A549 (cell line): ENCODE measurements at regions not wholly inside any gene's neighbourhood (a gene's known extent, or its start where the extent isn't known, plus 50 kb on each side); places are given as distances from the start of the nearest gene placed in this dataset.

ENCODE experiments used
- ATAC-seq, 2 experiments: fragments of 200-7000 bp in 1 of 2; fragments of >200 bp in 1 of 2; cut with Nextera tagmentation in 1 of 2; cut with Tn5 transposase in 1 of 2; 3 replicates each; pipeline versions ENCODE4 v1.8.0 to v1.9.1; 2018 to 2020; ENCODE audit warnings: mild to moderate bottlenecking in 1 of 2, moderate library complexity in 1 of 2
- CTCF ChIA-PET: fragments of 300-600 bp; sonication (Branson Sonifier 250); formaldehyde crosslinking; extraction: SDS; loops from one replicate; lab custom pipeline; 2021; ENCODE audit warnings: antibody characterized with exemption, inconsistent platforms; lab: Yijun Ruan, JAX
- POLR2A ChIA-PET: fragments of 350-600 bp; formaldehyde crosslinking; extraction: SDS; loops from one replicate; lab custom pipeline; 2021; ENCODE audit warnings: antibody characterized with exemption, inconsistent platforms; lab: Yijun Ruan, JAX
- DNase-seq, 2 experiments: peaks; one replicate each; pipeline versions ENCODE4 v3.0.0 to v3.0.0-alpha.2; 2011 to 2016; ENCODE audit warnings: low read depth in 1 of 2, low spot score in 1 of 2
- FAIRE-seq: peaks from 2 replicates; lab custom pipeline; 2011; peaks lifted over from hg19 to GRCh38; lab: Jason Lieb, UNC
- H3K27ac ChIP-seq, 2 experiments: fragments of >200 bp; sonication (Bioruptor Twin); formaldehyde crosslinking; 3 replicates each; pipeline ENCODE4 v1.5.1; 2016 to 2017
- H3K4me1 ChIP-seq: fragments of >200 bp; sonication (Bioruptor Twin); formaldehyde crosslinking; 3 replicates; pipeline ENCODE4 v1.6.1; 2016
- H3K4me2 ChIP-seq: fragments of >200 bp; sonication (Bioruptor Twin); formaldehyde crosslinking; 3 replicates; pipeline ENCODE4 v1.6.1; 2016
- H3K4me3 ChIP-seq: fragments of >200 bp; sonication (Bioruptor Twin); formaldehyde crosslinking; 3 replicates; pipeline ENCODE4 v1.5.1; 2016
- H3K9me3 ChIP-seq: fragments of >200 bp; sonication (Bioruptor Twin); formaldehyde crosslinking; 3 replicates; pipeline ENCODE4 v1.6.1; 2016
- CHD2 ChIP-seq: fragments of 150-350 bp; IDR thresholded peaks from 2 replicates; pipeline ENCODE4 v1.6.1; 2014; ENCODE audit warnings: low read length; ENCODE audit not compliant: partially characterized antibody
- EHF ChIP-seq: fragments of 250-450 bp; sonication (Bioruptor Pico); IDR thresholded peaks from 2 replicates; pipeline ENCODE4 v1.5.0; 2020; ENCODE audit warnings: mild to moderate bottlenecking
- HDAC2 ChIP-seq: fragments of 200-600 bp; sonication (generic); IDR thresholded peaks from 2 replicates; pipeline ENCODE4 v1.6.1; 2016
- HOXB5 ChIP-seq: fragments of 250-450 bp; sonication (Bioruptor Pico); IDR thresholded peaks from 2 replicates; pipeline ENCODE4 v1.5.0; 2020; ENCODE audit warnings: mild to moderate bottlenecking, moderate library complexity
- JUNB ChIP-seq: fragments of >200 bp; sonication (Bioruptor Twin); formaldehyde crosslinking; IDR thresholded peaks from 2 replicates; pipeline ENCODE4 v1.6.1; 2016
- NPAS2 ChIP-seq: fragments of 250-450 bp; sonication (Bioruptor Pico); IDR thresholded peaks from 2 replicates; pipeline ENCODE4 v1.8.0; 2022; ENCODE audit warnings: mild to moderate bottlenecking, moderate library complexity, borderline replicate concordance
- NR3C1 ChIP-seq: fragments of >200 bp; sonication (Bioruptor Twin); formaldehyde crosslinking; IDR thresholded peaks from 3 replicates; pipeline ENCODE4 v1.6.1; 2017
- POLR2A ChIP-seq: IDR thresholded peaks from 2 replicates; pipeline ENCODE4 v1.6.1; 2012; ENCODE audit warnings: mild to moderate bottlenecking, low read length
- POLR2AphosphoS2 ChIP-seq: conservative IDR thresholded peaks from 2 replicates; pipeline ENCODE4 v1.6.1; 2012; ENCODE audit warnings: low read length, improper control_type of control experiment, inconsistent platforms
- RARB ChIP-seq: fragments of 250-450 bp; sonication (Bioruptor Pico); IDR thresholded peaks from 2 replicates; pipeline ENCODE4 v1.8.0; 2021; ENCODE audit warnings: mild to moderate bottlenecking, moderate library complexity
- RCOR1 ChIP-seq: fragments of 150-350 bp; IDR thresholded peaks from 2 replicates; pipeline ENCODE4 v1.6.1; 2014; ENCODE audit warnings: antibody characterized with exemption, low read length, low read depth
- RNF2 ChIP-seq: fragments of 200-600 bp; sonication (generic); IDR thresholded peaks from 2 replicates; pipeline ENCODE4 v1.6.1; 2016; ENCODE audit warnings: low read depth, mild to moderate bottlenecking, antibody characterized with exemption, moderate library complexity, borderline replicate concordance
- SREBF2 ChIP-seq: fragments of 450-650 bp; IDR thresholded peaks from 2 replicates; pipeline ENCODE4 v1.6.1; 2014; ENCODE audit warnings: mild to moderate bottlenecking, moderate library complexity
- TFCP2L1 ChIP-seq: fragments of 250-450 bp; sonication (Bioruptor Pico); IDR thresholded peaks from 2 replicates; pipeline ENCODE4 v1.5.0; 2021; ENCODE audit warnings: mild to moderate bottlenecking
- ZC3H11A ChIP-seq: fragments of 450-650 bp; IDR thresholded peaks from 2 replicates; pipeline ENCODE4 v1.6.1; 2014; ENCODE audit warnings: antibody characterized with exemption, mild to moderate bottlenecking
- WGBS: methylation state at CpG from one replicate; pipeline ENCODE4 v1.1.6; 2017; ENCODE audit errors: missing lambda C conversion rate; 5-methylcytosine and 5-hydroxymethylcytosine counted together
- TF ChIP-seq, protein P1 (sequence below): fragments of 250-450 bp; sonication (Bioruptor Pico); IDR thresholded peaks from 2 replicates; pipeline ENCODE4 v1.5.0; 2021; ENCODE audit warnings: mild to moderate bottlenecking, moderate library complexity, borderline replicate concordance
- TF ChIP-seq, protein P2 (sequence below): IDR thresholded peaks from 2 replicates; pipeline ENCODE4 v1.6.1; 2012
- TF ChIP-seq, protein P3 (sequence below): IDR thresholded peaks from 2 replicates; pipeline ENCODE4 v1.6.1; 2012
- TF ChIP-seq, protein P4 (sequence below): fragments of >200 bp; sonication (Bioruptor Twin); formaldehyde crosslinking; IDR thresholded peaks from 2 replicates; pipeline ENCODE4 v1.6.1; 2016
- TF ChIP-seq, protein P5 (sequence below): fragments of >200 bp; sonication (Bioruptor Twin); formaldehyde crosslinking; IDR thresholded peaks from 3 replicates; pipeline ENCODE4 v1.5.1; 2016
- TF ChIP-seq, protein P6 (sequence below): fragments of 250-450 bp; sonication (Bioruptor Pico); IDR thresholded peaks from 2 replicates; pipeline ENCODE4 v1.5.0; 2020; ENCODE audit warnings: low read depth, mild to moderate bottlenecking, moderate library complexity

DNA sequence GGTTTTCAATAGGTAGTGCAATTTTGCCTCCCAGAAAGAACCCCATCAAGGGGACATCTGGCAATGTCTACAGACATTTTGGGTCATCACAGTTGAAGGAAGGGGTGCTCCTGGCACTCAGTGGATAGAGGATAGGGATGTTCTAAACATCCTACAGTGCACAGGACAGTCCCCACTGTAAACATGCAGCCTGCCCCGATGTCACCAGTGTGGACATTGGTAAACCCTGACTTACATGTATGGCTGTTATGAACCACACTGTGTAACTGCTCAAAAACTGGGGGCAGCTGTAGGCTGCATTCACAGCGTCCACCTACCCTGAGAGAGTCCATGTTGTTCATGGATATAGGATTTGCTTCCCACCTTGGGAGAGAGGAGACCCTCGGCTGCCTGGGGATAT, 79.3 kb upstream of the FOXQ1 start:
- no peak overlapping the region for H3K4me2 ChIP-seq
- no peak overlapping the region for H3K27ac ChIP-seq
- FAIRE-seq (no peak), DNase-seq (no peak), ATAC-seq (no peak)
- CTCF ChIA-PET, result no interaction called here
- TF ChIP-seq EHF (no peak), SREBF2 (no peak), POLR2AphosphoS2 (no peak), RCOR1 (no peak), ZC3H11A (no peak)
- TF ChIP-seq, protein P1, sequence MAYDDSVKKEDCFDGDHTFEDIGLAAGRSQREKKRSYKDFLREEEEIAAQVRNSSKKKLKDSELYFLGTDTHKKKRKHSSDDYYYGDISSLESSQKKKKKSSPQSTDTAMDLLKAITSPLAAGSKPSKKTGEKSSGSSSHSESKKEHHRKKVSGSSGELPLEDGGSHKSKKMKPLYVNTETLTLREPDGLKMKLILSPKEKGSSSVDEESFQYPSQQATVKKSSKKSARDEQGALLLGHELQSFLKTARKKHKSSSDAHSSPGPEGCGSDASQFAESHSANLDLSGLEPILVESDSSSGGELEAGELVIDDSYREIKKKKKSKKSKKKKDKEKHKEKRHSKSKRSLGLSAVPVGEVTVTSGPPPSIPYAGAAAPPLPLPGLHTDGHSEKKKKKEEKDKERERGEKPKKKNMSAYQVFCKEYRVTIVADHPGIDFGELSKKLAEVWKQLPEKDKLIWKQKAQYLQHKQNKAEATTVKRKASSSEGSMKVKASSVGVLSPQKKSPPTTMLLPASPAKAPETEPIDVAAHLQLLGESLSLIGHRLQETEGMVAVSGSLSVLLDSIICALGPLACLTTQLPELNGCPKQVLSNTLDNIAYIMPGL (CRISPR knock-in tag), result no peak
- TF ChIP-seq, protein P2, sequence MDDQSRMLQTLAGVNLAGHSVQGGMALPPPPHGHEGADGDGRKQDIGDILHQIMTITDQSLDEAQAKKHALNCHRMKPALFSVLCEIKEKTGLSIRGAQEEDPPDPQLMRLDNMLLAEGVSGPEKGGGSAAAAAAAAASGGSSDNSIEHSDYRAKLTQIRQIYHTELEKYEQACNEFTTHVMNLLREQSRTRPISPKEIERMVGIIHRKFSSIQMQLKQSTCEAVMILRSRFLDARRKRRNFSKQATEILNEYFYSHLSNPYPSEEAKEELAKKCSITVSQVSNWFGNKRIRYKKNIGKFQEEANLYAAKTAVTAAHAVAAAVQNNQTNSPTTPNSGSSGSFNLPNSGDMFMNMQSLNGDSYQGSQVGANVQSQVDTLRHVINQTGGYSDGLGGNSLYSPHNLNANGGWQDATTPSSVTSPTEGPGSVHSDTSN, result no peak
- no peaks in the 10 kb centered on the region for H3K9me3 ChIP-seq
- H3K4me1 ChIP-seq, result no peaks in the 10 kb centered on the region
- POLR2A ChIA-PET, result no interaction called here
- 0% methylated on average over 2 of the region's 3 CpGs for WGBS
- no peak overlapping the region for H3K4me3 ChIP-seq

DNA sequence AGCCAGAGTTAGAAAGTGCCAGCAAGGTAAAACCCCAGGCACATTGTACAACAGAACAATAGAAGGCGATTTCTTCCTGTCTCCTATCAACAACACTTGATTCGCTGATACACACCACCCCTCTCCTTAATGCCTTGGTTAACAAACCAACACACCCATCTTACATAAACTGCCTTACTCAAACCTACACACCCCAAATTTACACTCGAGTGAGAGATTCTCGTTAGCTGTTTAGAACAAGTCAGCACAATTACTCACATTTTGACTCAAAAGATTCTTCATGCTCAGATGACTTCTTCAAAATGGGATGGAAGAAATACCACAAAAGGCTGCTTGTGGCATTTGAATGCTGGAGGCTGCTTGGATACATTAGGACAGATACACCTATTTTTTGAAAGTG, 80.0 kb upstream of the FOXQ1 start:
- CTCF ChIA-PET, result no interaction called here
- ATAC-seq (no peak), DNase-seq (no peak), FAIRE-seq (no peak)
- WGBS, result 47% methylated on average over 4 of the region's 4 CpGs
- H3K27ac ChIP-seq, result no peak overlapping the region
- POLR2A ChIA-PET, result no interaction called here
- no peak overlapping the region for H3K4me3 ChIP-seq
- TF ChIP-seq SREBF2 (no peak), JUNB (no peak), TFCP2L1 (no peak), HOXB5 (CRISPR knock-in tag) (no peak), EHF (no peak), NPAS2 (CRISPR knock-in tag) (no peak), RARB (no peak), CHD2 (no peak), RNF2 (no peak), NR3C1 (no peak), HDAC2 (no peak), POLR2A (no peak)
- TF ChIP-seq, protein P3, sequence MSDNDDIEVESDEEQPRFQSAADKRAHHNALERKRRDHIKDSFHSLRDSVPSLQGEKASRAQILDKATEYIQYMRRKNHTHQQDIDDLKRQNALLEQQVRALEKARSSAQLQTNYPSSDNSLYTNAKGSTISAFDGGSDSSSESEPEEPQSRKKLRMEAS, result no peak
- TF ChIP-seq, protein P4, sequence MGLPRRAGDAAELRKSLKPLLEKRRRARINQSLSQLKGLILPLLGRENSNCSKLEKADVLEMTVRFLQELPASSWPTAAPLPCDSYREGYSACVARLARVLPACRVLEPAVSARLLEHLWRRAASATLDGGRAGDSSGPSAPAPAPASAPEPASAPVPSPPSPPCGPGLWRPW, result no peak
- TF ChIP-seq, protein P5, sequence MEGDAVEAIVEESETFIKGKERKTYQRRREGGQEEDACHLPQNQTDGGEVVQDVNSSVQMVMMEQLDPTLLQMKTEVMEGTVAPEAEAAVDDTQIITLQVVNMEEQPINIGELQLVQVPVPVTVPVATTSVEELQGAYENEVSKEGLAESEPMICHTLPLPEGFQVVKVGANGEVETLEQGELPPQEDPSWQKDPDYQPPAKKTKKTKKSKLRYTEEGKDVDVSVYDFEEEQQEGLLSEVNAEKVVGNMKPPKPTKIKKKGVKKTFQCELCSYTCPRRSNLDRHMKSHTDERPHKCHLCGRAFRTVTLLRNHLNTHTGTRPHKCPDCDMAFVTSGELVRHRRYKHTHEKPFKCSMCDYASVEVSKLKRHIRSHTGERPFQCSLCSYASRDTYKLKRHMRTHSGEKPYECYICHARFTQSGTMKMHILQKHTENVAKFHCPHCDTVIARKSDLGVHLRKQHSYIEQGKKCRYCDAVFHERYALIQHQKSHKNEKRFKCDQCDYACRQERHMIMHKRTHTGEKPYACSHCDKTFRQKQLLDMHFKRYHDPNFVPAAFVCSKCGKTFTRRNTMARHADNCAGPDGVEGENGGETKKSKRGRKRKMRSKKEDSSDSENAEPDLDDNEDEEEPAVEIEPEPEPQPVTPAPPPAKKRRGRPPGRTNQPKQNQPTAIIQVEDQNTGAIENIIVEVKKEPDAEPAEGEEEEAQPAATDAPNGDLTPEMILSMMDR, result no peak
- TF ChIP-seq, protein P6, sequence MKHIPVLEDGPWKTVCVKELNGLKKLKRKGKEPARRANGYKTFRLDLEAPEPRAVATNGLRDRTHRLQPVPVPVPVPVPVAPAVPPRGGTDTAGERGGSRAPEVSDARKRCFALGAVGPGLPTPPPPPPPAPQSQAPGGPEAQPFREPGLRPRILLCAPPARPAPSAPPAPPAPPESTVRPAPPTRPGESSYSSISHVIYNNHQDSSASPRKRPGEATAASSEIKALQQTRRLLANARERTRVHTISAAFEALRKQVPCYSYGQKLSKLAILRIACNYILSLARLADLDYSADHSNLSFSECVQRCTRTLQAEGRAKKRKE (CRISPR knock-in tag), result no peak
- TF ChIP-seq, protein P1 (CRISPR knock-in tag), result no peak
- H3K4me1 ChIP-seq, result no peaks in the 10 kb centered on the region
- H3K9me3 ChIP-seq, result no peaks in the 10 kb centered on the region
- H3K4me2 ChIP-seq, result no peak overlapping the region
